Neural progenitor cell (in vitro differentiated cells): ENCODE measurements at regions not wholly inside any gene's neighbourhood (a gene's known extent, or its start where the extent isn't known, plus 50 kb on each side); places are given as distances from the start of the nearest gene placed in this dataset.

Experiments
- DNase-seq: peaks from one replicate; pipeline ENCODE4 v3.0.0-alpha.2; 2016; ENCODE audit warnings: low spot score
- H2AFZ ChIP-seq: fragments of 200-600 bp; sonication (generic); replicated peaks from 2 replicates; pipeline ENCODE4 v1.6.1; 2016; ENCODE audit warnings: antibody characterized with exemption
- H3F3A ChIP-seq: fragments of 200-600 bp; sonication (generic); 2 replicates; pipeline ENCODE4 v1.6.1; 2016; ENCODE audit warnings: antibody characterized with exemption, low read depth
- H3K27ac ChIP-seq: fragments of 200-600 bp; sonication (generic); 2 replicates; pipeline ENCODE4 v1.5.1; 2016; ENCODE audit warnings: mild to moderate bottlenecking
- H3K27me3 ChIP-seq: fragments of 200-600 bp; sonication (generic); 2 replicates; pipeline ENCODE4 v1.6.1; 2016; ENCODE audit warnings: mild to moderate bottlenecking, moderate library complexity
- H3K36me3 ChIP-seq: fragments of 200-600 bp; sonication (generic); 2 replicates; pipeline ENCODE4 v1.5.1; 2016
- H3K4me1 ChIP-seq: fragments of 200-600 bp; sonication (generic); 2 replicates; pipeline ENCODE4 v1.6.1; 2016; ENCODE audit warnings: mixed run types
- H3K4me2 ChIP-seq: fragments of 200-600 bp; sonication (generic); 2 replicates; pipeline ENCODE4 v1.6.1; 2016
- H3K4me3 ChIP-seq: fragments of 200-600 bp; sonication (generic); 2 replicates; pipeline ENCODE4 v1.5.1; 2016
- H3K79me2 ChIP-seq: fragments of 200-600 bp; sonication (generic); 2 replicates; pipeline ENCODE4 v1.6.1; 2016; ENCODE audit warnings: low read depth
- H3K9ac ChIP-seq: fragments of 200-600 bp; sonication (generic); 2 replicates; pipeline ENCODE4 v1.6.1; 2016
- H3K9me3 ChIP-seq: fragments of 200-600 bp; sonication (generic); 2 replicates; pipeline ENCODE4 v1.5.1; 2016; ENCODE audit warnings: low read depth
- H4K20me1 ChIP-seq: fragments of 200-600 bp; sonication (generic); 2 replicates; pipeline ENCODE4 v1.6.1; 2016; ENCODE audit warnings: low read depth
- H3K27ac Mint-ChIP-seq: 3 replicates; pipeline ENCODE4 v1.8.0; 2021; ENCODE audit warnings: mixed read lengths
- H3K27me3 Mint-ChIP-seq: 2 replicates; pipeline ENCODE4 v1.8.0; 2022; ENCODE audit warnings: low read depth, mild to moderate bottlenecking, inconsistent platforms, moderate library complexity, mixed read lengths; ENCODE audit not compliant: insufficient read depth
- H3K36me3 Mint-ChIP-seq: 3 replicates; pipeline ENCODE4 v1.8.0; 2021; ENCODE audit warnings: mixed read lengths
- H3K4me1 Mint-ChIP-seq: 3 replicates; pipeline ENCODE4 v1.8.0; 2021; ENCODE audit warnings: mixed read lengths
- H3K4me3 Mint-ChIP-seq: 3 replicates; pipeline ENCODE4 v1.8.0; 2021; ENCODE audit warnings: mild to moderate bottlenecking, moderate library complexity, mixed read lengths
- H3K9me3 Mint-ChIP-seq: 3 replicates; pipeline ENCODE4 v1.8.0; 2020; ENCODE audit warnings: mixed read lengths
- EZH2 ChIP-seq: fragments of 200-600 bp; sonication (generic); IDR thresholded peaks from 2 replicates; pipeline ENCODE4 v1.6.1; 2017; ENCODE audit warnings: antibody characterized with exemption, mild to moderate bottlenecking, moderate library complexity
- EZH2phosphoT487 ChIP-seq: fragments of 200-600 bp; sonication (generic); IDR thresholded peaks from 2 replicates; pipeline ENCODE4 v1.6.1; 2017; ENCODE audit warnings: antibody characterized with exemption
- TF ChIP-seq, protein P1 (sequence below): fragments of 200-600 bp; sonication (generic); IDR thresholded peaks from 2 replicates; pipeline ENCODE4 v1.5.1; 2017; ENCODE audit warnings: antibody characterized with exemption, mild to moderate bottlenecking

DNA sequence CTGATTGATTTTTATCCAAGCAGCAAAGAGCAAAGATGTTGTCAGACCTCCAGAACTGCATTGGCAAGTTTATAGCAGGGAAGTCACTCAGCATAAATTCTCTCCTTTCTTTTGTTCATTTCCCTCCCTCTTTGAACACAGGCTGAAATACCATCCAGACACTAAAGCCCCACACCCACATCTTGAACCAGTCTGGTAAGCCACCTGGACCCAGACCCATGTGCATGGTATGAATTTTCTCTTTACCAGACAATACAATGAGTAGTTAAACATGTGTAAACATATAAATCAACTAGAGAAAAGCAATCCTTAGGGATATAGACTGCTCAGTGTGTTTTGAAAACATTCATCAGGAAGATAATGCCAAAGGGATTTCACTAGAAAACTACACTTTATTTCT, 488.3 kb upstream of the FLRT2 start:
- Histone ChIP-seq H3K27me3 (no peaks in the 10 kb centered on the region), H3K4me2 (no peak overlapping the region), H3K27ac (no peak overlapping the region), H3K9ac (no peak overlapping the region), H3K79me2 (no peaks in the 10 kb centered on the region), H3K36me3 (no peaks in the 10 kb centered on the region), H3K4me1 (peaks cover 4% of the 10 kb centered on the region), H4K20me1 (no peaks in the 10 kb centered on the region), H2AFZ (no peak overlapping the region), H3F3A (no peaks in the 10 kb centered on the region), H3K4me3 (no peak overlapping the region), H3K9me3 (no peaks in the 10 kb centered on the region)
- no peak for TF ChIP-seq EZH2
- TF ChIP-seq, protein P1, sequence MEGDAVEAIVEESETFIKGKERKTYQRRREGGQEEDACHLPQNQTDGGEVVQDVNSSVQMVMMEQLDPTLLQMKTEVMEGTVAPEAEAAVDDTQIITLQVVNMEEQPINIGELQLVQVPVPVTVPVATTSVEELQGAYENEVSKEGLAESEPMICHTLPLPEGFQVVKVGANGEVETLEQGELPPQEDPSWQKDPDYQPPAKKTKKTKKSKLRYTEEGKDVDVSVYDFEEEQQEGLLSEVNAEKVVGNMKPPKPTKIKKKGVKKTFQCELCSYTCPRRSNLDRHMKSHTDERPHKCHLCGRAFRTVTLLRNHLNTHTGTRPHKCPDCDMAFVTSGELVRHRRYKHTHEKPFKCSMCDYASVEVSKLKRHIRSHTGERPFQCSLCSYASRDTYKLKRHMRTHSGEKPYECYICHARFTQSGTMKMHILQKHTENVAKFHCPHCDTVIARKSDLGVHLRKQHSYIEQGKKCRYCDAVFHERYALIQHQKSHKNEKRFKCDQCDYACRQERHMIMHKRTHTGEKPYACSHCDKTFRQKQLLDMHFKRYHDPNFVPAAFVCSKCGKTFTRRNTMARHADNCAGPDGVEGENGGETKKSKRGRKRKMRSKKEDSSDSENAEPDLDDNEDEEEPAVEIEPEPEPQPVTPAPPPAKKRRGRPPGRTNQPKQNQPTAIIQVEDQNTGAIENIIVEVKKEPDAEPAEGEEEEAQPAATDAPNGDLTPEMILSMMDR: no peak
- TF ChIP-seq EZH2phosphoT487: no peak
- H3K9me3 Mint-ChIP-seq: peaks cover under 1% of the 10 kb centered on the region
- H3K27me3 Mint-ChIP-seq: no peaks in the 10 kb centered on the region
- H3K36me3 Mint-ChIP-seq: no peaks in the 10 kb centered on the region
- no peak for DNase-seq
- no peak overlapping the region for H3K27ac Mint-ChIP-seq
- peaks cover 3% of the 10 kb centered on the region for H3K4me1 Mint-ChIP-seq
- H3K4me3 Mint-ChIP-seq: no peak overlapping the region

DNA sequence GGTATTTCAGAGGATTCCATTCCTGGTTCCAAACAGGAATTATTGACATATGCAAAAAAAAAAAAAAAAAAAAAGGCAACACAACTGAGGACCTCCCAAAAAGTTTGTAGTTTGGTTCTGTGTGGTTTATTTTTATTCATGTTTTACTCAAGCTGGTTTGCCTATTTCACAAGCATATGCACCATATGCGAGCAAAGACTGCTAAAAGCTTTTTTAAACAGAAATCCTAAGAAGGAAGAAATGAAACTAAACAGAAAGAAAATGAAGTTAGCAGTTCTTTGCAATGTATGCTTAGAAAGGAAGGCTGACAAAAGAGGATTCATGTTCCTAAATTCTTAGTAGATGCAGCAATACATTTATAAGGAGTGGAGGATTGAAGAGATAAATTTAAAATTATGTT, 487.6 kb upstream of the FLRT2 start:
- H3K4me2 ChIP-seq: no peak overlapping the region
- no peak overlapping the region for H3K4me3 Mint-ChIP-seq
- no peak for DNase-seq

DNA sequence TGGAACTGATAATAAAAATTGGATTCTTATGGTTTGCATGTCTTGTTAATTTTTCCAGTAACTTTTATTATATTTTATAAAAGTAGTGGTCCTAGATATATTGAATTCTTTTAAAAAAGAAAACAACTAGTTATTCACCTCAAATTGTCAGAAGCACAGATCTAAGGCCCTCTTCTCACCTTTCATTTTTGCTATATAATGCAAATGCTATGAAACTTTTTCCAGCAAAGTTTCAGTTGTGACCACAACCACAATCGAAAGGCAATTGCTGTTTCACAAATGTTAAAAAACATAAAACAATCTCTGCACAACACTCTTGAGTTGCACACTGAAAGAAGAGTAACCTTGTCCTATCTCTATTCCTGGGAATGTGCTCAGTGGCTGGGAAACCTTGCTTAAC, 479.8 kb upstream of the FLRT2 start:
- no peak overlapping the region for H3K4me3 Mint-ChIP-seq
- H3K27me3 Mint-ChIP-seq: peaks cover 3% of the 10 kb centered on the region

More for the DNA sequence above, 487.6 kb upstream of the FLRT2 start:
- Histone ChIP-seq H2AFZ (no peak overlapping the region), H4K20me1 (no peaks in the 10 kb centered on the region), H3K27me3 (no peaks in the 10 kb centered on the region), H3K4me3 (no peak overlapping the region), H3K27ac (no peak overlapping the region), H3K36me3 (no peaks in the 10 kb centered on the region), H3F3A (no peaks in the 10 kb centered on the region), H3K9me3 (no peaks in the 10 kb centered on the region), H3K79me2 (no peaks in the 10 kb centered on the region), H3K4me1 (peaks cover 4% of the 10 kb centered on the region), H3K9ac (no peak overlapping the region)
- no peak overlapping the region for H3K27ac Mint-ChIP-seq
- no peaks in the 10 kb centered on the region for H3K36me3 Mint-ChIP-seq
- peaks cover 2% of the 10 kb centered on the region for H3K27me3 Mint-ChIP-seq
- TF ChIP-seq EZH2phosphoT487: no peak
- TF ChIP-seq, protein P1: no peak
- peaks cover 4% of the 10 kb centered on the region for H3K9me3 Mint-ChIP-seq
- peaks cover 3% of the 10 kb centered on the region for H3K4me1 Mint-ChIP-seq

More for the DNA sequence above, 479.8 kb upstream of the FLRT2 start:
- Histone ChIP-seq H2AFZ (no peak overlapping the region), H3K4me3 (no peak overlapping the region), H3K27me3 (no peaks in the 10 kb centered on the region), H3F3A (no peaks in the 10 kb centered on the region), H3K4me1 (no peaks in the 10 kb centered on the region), H3K9ac (no peak overlapping the region), H3K27ac (no peak overlapping the region), H3K9me3 (no peaks in the 10 kb centered on the region), H4K20me1 (no peaks in the 10 kb centered on the region), H3K36me3 (no peaks in the 10 kb centered on the region), H3K4me2 (no peak overlapping the region), H3K79me2 (no peaks in the 10 kb centered on the region)
- no peak for TF ChIP-seq EZH2
- TF ChIP-seq, protein P1: no peak
- Mint-ChIP-seq H3K9me3 (peaks cover 19% of the 10 kb centered on the region), H3K27ac (no peak overlapping the region), H3K4me1 (no peaks in the 10 kb centered on the region), H3K36me3 (no peaks in the 10 kb centered on the region)
- DNase-seq: no peak
